ENCODE measurements at regions not wholly inside any gene's neighbourhood (a gene's known extent, or its start where the extent isn't known, plus 50 kb on each side); places are given as distances from the start of the nearest gene placed in this dataset.

- Histone ChIP-seq H2BK20ac (ENCODE audit: low read depth, low read length, poor library complexity, severe bottlenecking) (no peak overlapping the region), H3K4me2 (ENCODE audit: insufficient read depth, insufficient read length, low read length) (no peak overlapping the region), H2BK12ac (ENCODE audit: insufficient read length, low read depth, low read length) (no peak overlapping the region), H3K18ac (ENCODE audit: insufficient read length, low read depth, low read length) (no peak overlapping the region), H3K4me1 (ENCODE audit: insufficient read depth, low read length) (no peaks in the 10 kb centered on the region), H3K23me2 (ENCODE audit: insufficient read length, low read depth, low read length, poor library complexity, severe bottlenecking) (no peaks in the 10 kb centered on the region), H3K27ac (ENCODE audit: insufficient read length, low read depth, low read length) (no peak overlapping the region), H3K9me3 (ENCODE audit: control insufficient read depth, low read depth, low read length) (no peaks in the 10 kb centered on the region), H3T11ph (ENCODE audit: low read length) (no peak overlapping the region), H2BK120ac (ENCODE audit: low read depth, low read length, poor library complexity, severe bottlenecking) (no peak overlapping the region), H3K27me3 (ENCODE audit: insufficient read depth, low read length) (no peaks in the 10 kb centered on the region), H3K56ac (ENCODE audit: insufficient read length, low read depth, low read length) (no peak overlapping the region), H2BK5ac (ENCODE audit: insufficient read length, low read length) (no peak overlapping the region), H4K91ac (ENCODE audit: insufficient read length, low read depth, low read length) (no peak overlapping the region), H3K79me1 (ENCODE audit: insufficient read depth, low read depth, low read length, poor library complexity, severe bottlenecking) (no peaks in the 10 kb centered on the region), H3K14ac (ENCODE audit: insufficient read depth, low read length) (no peak overlapping the region), H3K79me2 (ENCODE audit: insufficient read depth, low read length) (no peaks in the 10 kb centered on the region), H2BK15ac (ENCODE audit: low read depth, low read length) (no peak overlapping the region), H4K8ac (replicated peaks; ENCODE audit: insufficient read length, low read depth, low read length) (no peak overlapping the region), H3K4ac (ENCODE audit: low read depth, low read length) (no peak overlapping the region), H4K20me1 (ENCODE audit: control insufficient read depth, insufficient read depth, insufficient read length) (no peaks in the 10 kb centered on the region), H3K9ac (ENCODE audit: extremely low read depth, insufficient read length, low read length) (no peak overlapping the region), H2AK5ac (ENCODE audit: insufficient read length, low read length) (no peak overlapping the region), H3K23ac (ENCODE audit: insufficient read length, low read depth, low read length) (no peak overlapping the region), H4K5ac (ENCODE audit: insufficient read length, low read depth, low read length) (no peak overlapping the region), H2AFZ (ENCODE audit: low read length) (no peak overlapping the region)
- Mint-ChIP-seq H3K4me3 (no peak overlapping the region), H3K9me3 (peaks cover 0 to 7% of the 10 kb centered on the region in 2 experiments; a peak in 4 of 5 replicates), H3K27ac (no peak overlapping the region), H3K36me3 (ENCODE audit: insufficient read depth in 1 of 3, low read depth in 3 of 3) (peaks cover 0 to 3% (median 0%) of the 10 kb centered on the region in 3 experiments; a peak in 3 of 7 replicates), H3K27me3 (ENCODE audit: low read depth) (no peaks in the 10 kb centered on the region), H3K4me1 (peaks cover 5 to 10% of the 10 kb centered on the region in 2 experiments)
- WGBS (ENCODE audit: extremely low coverage, insufficient read length, low lambda C conversion rate), result no CpG with 5 or more reads among the region's 2 CpGs
- TF ChIP-seq CTCF (conservative IDR thresholded peaks at IDR 0.05), result no peak
- no peak for DNase-seq
Observed at GRCh38 chr13:34675626-34676025, 266.4 kb upstream of the NBEA start.

Measured in H9 (cell line).